Panc1 (cell line): ENCODE measurements at regions not wholly inside any gene's neighbourhood (a gene's known extent, or its start where the extent isn't known, plus 50 kb on each side); places are given as distances from the start of the nearest gene placed in this dataset.

Source experiments
- CTCF ChIP-seq: fragments of 450-650 bp; IDR thresholded peaks from 2 replicates; pipeline ENCODE4 v1.5.1; 2017; ENCODE audit warnings: mild to moderate bottlenecking
- POLR2AphosphoS5 ChIP-seq: IDR thresholded peaks from 2 replicates; pipeline ENCODE4 v1.6.1; 2012; ENCODE audit warnings: mild to moderate bottlenecking, low read depth, low read length, moderate library complexity
- SIN3A ChIP-seq: IDR thresholded peaks from 2 replicates; pipeline ENCODE4 v1.6.1; 2012; ENCODE audit warnings: low read depth, mild to moderate bottlenecking, low read length, moderate library complexity, borderline replicate concordance; ENCODE audit not compliant: insufficient read depth
- TCF7L2 ChIP-seq: IDR thresholded peaks from 2 replicates; pipeline ENCODE4 v1.6.1; 2011; ENCODE audit warnings: mild to moderate bottlenecking, low read depth, low read length, inconsistent platforms

DNA sequence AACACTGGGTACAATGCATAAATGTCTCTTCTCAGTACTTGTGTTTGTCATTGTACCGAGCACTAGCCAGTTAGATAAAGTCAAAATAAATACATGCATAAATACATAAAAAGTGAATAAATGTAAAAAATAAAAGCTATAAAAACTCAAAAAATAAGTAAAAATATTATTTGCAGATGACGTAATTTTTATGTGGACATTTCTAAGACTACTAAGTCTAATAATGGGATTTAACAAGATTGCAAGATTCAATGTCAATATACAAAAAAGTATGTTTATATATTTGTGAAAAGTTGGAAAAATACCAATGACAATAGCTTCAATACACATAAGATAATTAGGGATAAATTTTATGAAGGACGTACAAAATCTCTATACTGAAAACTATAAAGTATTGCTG lies 639.6 kb downstream of the CBLN4 start:
- TF ChIP-seq CTCF (no peak), POLR2AphosphoS5 (no peak), TCF7L2 (no peak), SIN3A (no peak)
